ENCODE measurements at regions not wholly inside any gene's neighbourhood (a gene's known extent, or its start where the extent isn't known, plus 50 kb on each side); places are given as distances from the start of the nearest gene placed in this dataset.

DNA sequence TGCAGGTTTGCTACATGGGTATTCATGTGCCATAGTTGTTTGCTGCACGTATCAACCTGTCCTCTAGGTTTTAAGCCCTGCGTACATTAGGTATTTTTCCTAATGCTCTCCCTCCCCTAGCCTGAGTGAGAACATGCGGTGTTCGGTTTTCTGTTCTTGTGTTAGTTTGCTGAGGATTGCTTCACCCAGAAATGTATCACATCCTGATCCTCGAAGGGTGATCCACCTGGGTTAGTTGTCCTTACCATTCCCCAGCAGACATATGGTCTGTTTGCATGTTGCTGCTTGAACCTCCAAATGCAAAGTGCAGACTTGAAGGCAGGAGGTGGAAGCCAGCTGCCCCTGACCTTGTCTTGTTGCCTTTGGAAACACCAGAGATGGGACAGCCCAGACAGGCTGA is 161.5 kb upstream of the WDR1 start:
- H3K27me3 ChIP-seq (ENCODE audit: low read depth, low read length): no peaks in the 10 kb centered on the region
- no peaks in the 10 kb centered on the region for H3K9me3 ChIP-seq (ENCODE audit: control insufficient read depth in 1 of 2, low read length in 2 of 2)
- H3K4me3 ChIP-seq (ENCODE audit: low read depth in 1 of 2, low read length in 2 of 2): no peak overlapping the region
- no peaks in the 10 kb centered on the region for H3K36me3 ChIP-seq (ENCODE audit: control insufficient read depth in 1 of 2, insufficient read depth in 2 of 2, low read length in 2 of 2)
- no peak overlapping the region for H3K27ac ChIP-seq (ENCODE audit: low read length)
- no peaks in the 10 kb centered on the region for H3K4me1 ChIP-seq (ENCODE audit: control insufficient read depth in 1 of 2, insufficient read depth in 2 of 2, low read length in 2 of 2)

DNA sequence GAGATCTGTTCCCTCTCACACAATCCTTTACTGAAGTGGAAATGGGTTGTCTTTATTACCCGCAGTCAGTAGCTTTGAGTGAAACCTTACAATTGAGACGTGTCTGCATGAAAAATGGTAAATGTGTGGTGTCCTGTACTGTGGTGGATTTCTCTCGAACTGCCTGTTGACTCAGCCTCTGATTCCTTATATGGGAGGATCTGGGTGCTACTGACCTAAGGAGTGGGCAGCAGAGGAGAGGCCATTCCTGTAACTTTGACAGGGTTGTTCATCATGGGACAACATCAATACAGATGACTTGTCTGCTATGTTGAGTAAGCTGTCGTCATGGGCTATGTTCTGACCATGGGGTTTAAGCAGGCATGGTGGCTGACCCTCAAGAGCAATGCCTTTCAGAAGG is 159.6 kb upstream of the WDR1 start:
- no peaks in the 10 kb centered on the region for H3K36me3 ChIP-seq (ENCODE audit: control insufficient read depth in 1 of 2, insufficient read depth in 2 of 2, low read length in 2 of 2)
- H3K27me3 ChIP-seq (ENCODE audit: low read depth, low read length): no peaks in the 10 kb centered on the region
- no peak overlapping the region for H3K27ac ChIP-seq (ENCODE audit: low read length)
- no peak overlapping the region for H3K4me3 ChIP-seq (ENCODE audit: low read depth in 1 of 2, low read length in 2 of 2)
- no peaks in the 10 kb centered on the region for H3K9me3 ChIP-seq (ENCODE audit: control insufficient read depth in 1 of 2, low read length in 2 of 2)
- H3K4me1 ChIP-seq (ENCODE audit: control insufficient read depth in 1 of 2, insufficient read depth in 2 of 2, low read length in 2 of 2): no peaks in the 10 kb centered on the region

DNA sequence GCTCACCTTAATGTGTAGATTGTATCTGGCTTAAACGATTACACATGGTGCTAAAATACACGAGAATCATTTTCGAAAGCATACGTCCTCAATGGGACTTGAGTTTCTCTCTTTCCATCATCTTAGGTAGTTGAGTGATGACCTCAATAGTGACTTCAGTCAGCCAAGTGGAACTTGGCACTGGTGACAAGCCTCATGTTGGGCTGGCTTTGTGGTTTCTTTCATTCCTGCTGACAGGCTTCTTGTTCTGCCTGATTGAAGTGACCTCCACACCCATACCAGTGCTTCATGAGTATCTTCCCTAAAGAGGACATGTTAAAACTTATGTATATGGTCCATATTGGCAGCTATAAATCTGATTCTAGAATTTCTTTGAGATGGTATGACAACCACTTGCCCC is 159.1 kb upstream of the WDR1 start:
- H3K9me3 ChIP-seq (ENCODE audit: control insufficient read depth in 1 of 2, low read length in 2 of 2): no peaks in the 10 kb centered on the region
- no peaks in the 10 kb centered on the region for H3K36me3 ChIP-seq (ENCODE audit: control insufficient read depth in 1 of 2, insufficient read depth in 2 of 2, low read length in 2 of 2)

DNA sequence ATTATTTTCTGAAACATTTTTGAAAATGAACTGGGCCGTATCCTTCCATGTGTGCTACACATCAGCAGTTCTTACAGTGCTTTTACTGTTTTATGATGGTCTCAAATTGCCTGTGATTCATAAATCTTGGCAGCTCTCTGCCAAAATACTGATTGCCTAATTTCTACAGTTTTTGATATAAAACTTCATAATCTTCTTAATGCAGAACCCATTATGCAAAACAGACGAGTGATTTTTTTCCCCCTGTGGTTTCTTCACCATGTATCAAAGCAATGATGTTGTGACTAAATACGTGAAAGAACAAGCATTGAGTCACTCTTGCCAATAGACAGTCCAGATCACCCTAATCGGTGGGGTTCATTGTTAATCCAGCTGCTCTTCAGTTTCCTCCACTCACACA is 156.4 kb upstream of the WDR1 start:
- Histone ChIP-seq H3K27ac (ENCODE audit: low read length) (no peak overlapping the region), H3K9me3 (ENCODE audit: control insufficient read depth in 1 of 2, low read length in 2 of 2) (no peaks in the 10 kb centered on the region), H3K36me3 (ENCODE audit: control insufficient read depth in 1 of 2, insufficient read depth in 2 of 2, low read length in 2 of 2) (no peaks in the 10 kb centered on the region), H3K27me3 (ENCODE audit: low read depth, low read length) (no peaks in the 10 kb centered on the region), H3K4me3 (ENCODE audit: low read depth in 1 of 2, low read length in 2 of 2) (no peak overlapping the region), H3K4me1 (ENCODE audit: control insufficient read depth in 1 of 2, insufficient read depth in 2 of 2, low read length in 2 of 2) (no peaks in the 10 kb centered on the region)

More for the DNA sequence above, 159.1 kb upstream of the WDR1 start:
- Histone ChIP-seq H3K27me3 (ENCODE audit: low read depth, low read length) (no peaks in the 10 kb centered on the region), H3K4me1 (ENCODE audit: control insufficient read depth in 1 of 2, insufficient read depth in 2 of 2, low read length in 2 of 2) (no peaks in the 10 kb centered on the region), H3K27ac (ENCODE audit: low read length) (no peak overlapping the region), H3K4me3 (ENCODE audit: low read depth in 1 of 2, low read length in 2 of 2) (no peak overlapping the region)

DNA sequence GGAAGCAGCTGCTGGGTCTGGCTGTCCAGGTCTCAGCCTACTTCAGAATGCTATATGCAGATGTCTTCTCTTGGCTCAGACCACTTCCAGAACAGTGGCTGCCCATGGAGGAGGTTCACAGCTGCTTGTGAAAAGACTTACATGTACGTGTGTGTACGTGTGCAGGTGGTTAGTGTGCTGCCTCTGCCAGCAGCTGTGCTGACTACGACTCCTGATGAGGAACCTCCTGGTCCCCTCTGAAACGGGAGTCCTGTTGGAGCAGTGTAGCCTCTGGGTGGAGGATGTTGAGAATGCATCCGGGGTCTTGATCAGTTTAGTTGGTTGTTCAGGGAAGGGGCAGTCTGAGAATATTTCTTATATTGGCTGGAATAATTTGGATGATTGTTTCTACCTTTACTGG is 155.9 kb upstream of the WDR1 start:
- Histone ChIP-seq H3K4me3 (ENCODE audit: low read depth in 1 of 2, low read length in 2 of 2) (no peak overlapping the region), H3K27ac (ENCODE audit: low read length) (no peak overlapping the region), H3K36me3 (ENCODE audit: control insufficient read depth in 1 of 2, insufficient read depth in 2 of 2, low read length in 2 of 2) (no peaks in the 10 kb centered on the region), H3K27me3 (ENCODE audit: low read depth, low read length) (no peaks in the 10 kb centered on the region), H3K9me3 (ENCODE audit: control insufficient read depth in 1 of 2, low read length in 2 of 2) (no peaks in the 10 kb centered on the region), H3K4me1 (ENCODE audit: control insufficient read depth in 1 of 2, insufficient read depth in 2 of 2, low read length in 2 of 2) (no peaks in the 10 kb centered on the region)

DNA sequence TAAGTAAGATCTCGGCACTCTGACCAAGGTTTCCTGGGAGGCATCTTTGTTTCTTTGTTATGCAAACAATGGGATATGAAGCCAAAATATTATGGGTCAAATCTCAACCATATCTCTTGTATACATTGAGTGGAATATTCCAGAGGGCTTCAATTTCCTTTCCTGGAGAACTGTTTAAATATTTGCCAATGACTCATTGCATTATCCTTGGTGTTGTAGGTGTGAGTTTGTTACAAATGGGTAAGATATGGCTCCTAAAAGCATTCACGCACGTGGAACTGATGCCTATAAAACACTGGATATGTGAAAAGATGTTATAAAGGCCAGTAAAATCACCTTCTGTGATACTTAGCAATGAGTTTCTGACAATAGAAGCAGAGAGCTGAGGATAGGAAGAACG is 150.5 kb upstream of the WDR1 start:
- Histone ChIP-seq H3K4me1 (ENCODE audit: control insufficient read depth in 1 of 2, insufficient read depth in 2 of 2, low read length in 2 of 2) (no peaks in the 10 kb centered on the region), H3K4me3 (ENCODE audit: low read depth in 1 of 2, low read length in 2 of 2) (no peak overlapping the region), H3K27me3 (ENCODE audit: low read depth, low read length) (no peaks in the 10 kb centered on the region), H3K36me3 (ENCODE audit: control insufficient read depth in 1 of 2, insufficient read depth in 2 of 2, low read length in 2 of 2) (no peaks in the 10 kb centered on the region), H3K27ac (ENCODE audit: low read length) (no peak overlapping the region), H3K9me3 (ENCODE audit: control insufficient read depth in 1 of 2, low read length in 2 of 2) (no peaks in the 10 kb centered on the region)

DNA sequence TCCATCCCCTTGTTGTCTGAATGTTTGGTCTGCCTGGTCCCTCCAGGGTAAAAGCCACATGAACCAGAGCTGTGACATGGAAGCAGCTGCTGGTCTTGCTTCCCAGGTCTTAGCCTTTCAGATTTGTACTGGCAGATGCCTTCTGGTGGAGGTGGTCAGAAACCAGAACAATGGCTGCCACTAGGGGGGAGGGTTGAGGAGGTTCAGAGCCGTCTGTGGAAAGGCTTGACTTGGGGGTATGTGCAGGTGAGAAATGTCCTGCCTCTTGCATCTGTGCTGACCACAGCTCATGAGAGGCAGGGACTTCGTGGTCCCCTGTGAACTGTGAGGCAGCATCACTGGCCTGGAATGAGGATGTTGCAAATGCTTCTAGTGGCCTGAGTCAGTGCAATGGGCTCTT is 144.2 kb upstream of the WDR1 start:
- no peaks in the 10 kb centered on the region for H3K4me1 ChIP-seq (ENCODE audit: control insufficient read depth in 1 of 2, insufficient read depth in 2 of 2, low read length in 2 of 2)
- H3K9me3 ChIP-seq (ENCODE audit: control insufficient read depth in 1 of 2, low read length in 2 of 2): no peaks in the 10 kb centered on the region
- H3K4me3 ChIP-seq (ENCODE audit: low read depth in 1 of 2, low read length in 2 of 2): no peak overlapping the region
- H3K27ac ChIP-seq (ENCODE audit: low read length): no peak overlapping the region
- H3K27me3 ChIP-seq (ENCODE audit: low read depth, low read length): no peaks in the 10 kb centered on the region
- no peaks in the 10 kb centered on the region for H3K36me3 ChIP-seq (ENCODE audit: control insufficient read depth in 1 of 2, insufficient read depth in 2 of 2, low read length in 2 of 2)

DNA sequence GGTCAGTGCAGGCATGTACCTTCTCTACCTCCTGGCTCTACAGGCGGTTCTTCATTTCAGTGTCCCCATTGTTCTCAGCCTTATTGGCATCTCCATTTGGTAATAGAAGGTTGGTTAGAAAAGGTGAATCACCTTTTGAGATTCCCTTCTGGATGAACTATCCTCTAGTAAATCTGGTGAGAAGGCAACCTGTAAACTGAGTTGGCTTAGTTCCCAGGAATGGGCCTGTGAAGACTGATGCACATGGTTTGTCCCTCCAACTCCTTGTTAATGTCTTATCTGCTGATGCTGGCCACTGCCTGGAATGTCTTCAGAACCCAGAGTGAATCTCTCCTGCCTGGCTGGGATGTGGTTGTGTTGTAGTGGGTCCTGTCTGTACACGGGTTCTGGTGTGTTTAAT is 143.4 kb upstream of the WDR1 start:
- Histone ChIP-seq H3K27me3 (ENCODE audit: low read depth, low read length) (no peaks in the 10 kb centered on the region), H3K4me3 (ENCODE audit: low read depth in 1 of 2, low read length in 2 of 2) (no peak overlapping the region), H3K4me1 (ENCODE audit: control insufficient read depth in 1 of 2, insufficient read depth in 2 of 2, low read length in 2 of 2) (no peaks in the 10 kb centered on the region), H3K9me3 (ENCODE audit: control insufficient read depth in 1 of 2, low read length in 2 of 2) (no peaks in the 10 kb centered on the region), H3K27ac (ENCODE audit: low read length) (no peak overlapping the region), H3K36me3 (ENCODE audit: control insufficient read depth in 1 of 2, insufficient read depth in 2 of 2, low read length in 2 of 2) (no peaks in the 10 kb centered on the region)

DNA sequence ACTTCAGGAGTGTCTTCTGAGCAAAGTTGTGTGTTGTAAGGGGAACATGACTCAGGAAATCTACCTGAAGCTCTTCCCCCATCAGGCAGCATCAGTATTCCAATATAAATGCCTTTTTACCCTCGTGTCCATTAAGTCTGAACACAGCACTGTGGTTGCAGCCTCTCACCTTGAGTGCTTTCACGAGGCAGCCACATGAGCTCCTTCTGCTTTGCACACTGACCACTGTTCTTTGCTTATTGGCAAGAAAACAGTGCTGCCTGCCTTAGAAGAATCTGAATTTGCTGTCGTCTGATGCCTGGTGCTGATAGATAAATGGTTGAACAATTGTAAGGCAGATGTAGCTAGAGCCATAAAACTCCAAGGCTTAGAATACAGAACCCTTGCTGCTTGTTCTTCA is 139.6 kb upstream of the WDR1 start:
- Histone ChIP-seq H3K4me3 (ENCODE audit: low read depth in 1 of 2, low read length in 2 of 2) (no peak overlapping the region), H3K9me3 (ENCODE audit: control insufficient read depth in 1 of 2, low read length in 2 of 2) (no peaks in the 10 kb centered on the region), H3K36me3 (ENCODE audit: control insufficient read depth in 1 of 2, insufficient read depth in 2 of 2, low read length in 2 of 2) (no peaks in the 10 kb centered on the region)

DNA sequence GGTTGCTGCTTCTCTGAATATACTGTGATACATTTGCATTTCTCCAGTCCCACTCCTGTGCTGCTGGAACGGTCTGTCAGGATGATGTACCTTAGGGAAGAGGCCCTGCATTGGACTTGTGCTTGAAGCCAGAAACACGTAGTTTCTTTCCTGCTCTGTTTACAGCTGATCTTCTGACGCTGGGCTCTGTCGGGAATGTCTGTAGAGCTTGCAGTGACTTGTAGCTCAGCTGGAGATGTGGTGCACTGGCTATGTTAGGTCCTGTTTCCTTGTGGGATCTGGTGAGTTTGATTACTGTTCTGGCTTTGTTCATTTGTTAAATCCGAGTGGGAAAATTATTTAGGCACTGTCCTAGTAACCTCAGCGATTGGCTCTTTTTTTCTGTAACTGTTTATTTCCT is 137.2 kb upstream of the WDR1 start:
- Histone ChIP-seq H3K9me3 (ENCODE audit: control insufficient read depth in 1 of 2, low read length in 2 of 2) (no peaks in the 10 kb centered on the region), H3K4me3 (ENCODE audit: low read depth in 1 of 2, low read length in 2 of 2) (no peak overlapping the region), H3K27me3 (ENCODE audit: low read depth, low read length) (no peaks in the 10 kb centered on the region)

More for the DNA sequence above, 139.6 kb upstream of the WDR1 start:
- no peaks in the 10 kb centered on the region for H3K27me3 ChIP-seq (ENCODE audit: low read depth, low read length)
- no peaks in the 10 kb centered on the region for H3K4me1 ChIP-seq (ENCODE audit: control insufficient read depth in 1 of 2, insufficient read depth in 2 of 2, low read length in 2 of 2)
- no peak overlapping the region for H3K27ac ChIP-seq (ENCODE audit: low read length)

DNA sequence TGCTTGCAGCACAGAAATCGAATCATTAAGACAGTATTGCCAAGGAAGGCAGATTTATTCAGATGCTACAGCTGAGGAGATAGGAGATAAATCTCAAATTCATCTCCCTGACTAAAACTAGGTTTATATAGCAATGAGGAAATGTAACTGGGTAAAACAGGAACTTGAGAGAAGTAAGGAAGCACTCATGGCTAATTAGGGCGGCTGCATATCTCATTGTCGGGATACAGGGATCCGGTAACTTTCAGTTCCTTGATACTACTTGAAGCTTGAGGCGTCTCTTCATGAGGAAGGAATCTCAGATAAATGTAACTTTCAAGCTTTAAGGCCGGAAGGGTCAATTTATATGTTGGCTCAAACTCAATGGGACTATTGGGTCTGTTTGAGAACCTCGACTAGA is 129.2 kb upstream of the WDR1 start:
- Histone ChIP-seq H3K4me3 (ENCODE audit: low read depth in 1 of 2, low read length in 2 of 2) (no peak overlapping the region), H3K4me1 (ENCODE audit: control insufficient read depth in 1 of 2, insufficient read depth in 2 of 2, low read length in 2 of 2) (no peaks in the 10 kb centered on the region), H3K27ac (ENCODE audit: low read length) (no peak overlapping the region), H3K36me3 (ENCODE audit: control insufficient read depth in 1 of 2, insufficient read depth in 2 of 2, low read length in 2 of 2) (no peaks in the 10 kb centered on the region), H3K27me3 (ENCODE audit: low read depth, low read length) (no peaks in the 10 kb centered on the region), H3K9me3 (ENCODE audit: control insufficient read depth in 1 of 2, low read length in 2 of 2) (no peaks in the 10 kb centered on the region)

More for the DNA sequence above, 137.2 kb upstream of the WDR1 start:
- no peaks in the 10 kb centered on the region for H3K36me3 ChIP-seq (ENCODE audit: control insufficient read depth in 1 of 2, insufficient read depth in 2 of 2, low read length in 2 of 2)
- H3K27ac ChIP-seq (ENCODE audit: low read length): no peak overlapping the region
- no peaks in the 10 kb centered on the region for H3K4me1 ChIP-seq (ENCODE audit: control insufficient read depth in 1 of 2, insufficient read depth in 2 of 2, low read length in 2 of 2)

DNA sequence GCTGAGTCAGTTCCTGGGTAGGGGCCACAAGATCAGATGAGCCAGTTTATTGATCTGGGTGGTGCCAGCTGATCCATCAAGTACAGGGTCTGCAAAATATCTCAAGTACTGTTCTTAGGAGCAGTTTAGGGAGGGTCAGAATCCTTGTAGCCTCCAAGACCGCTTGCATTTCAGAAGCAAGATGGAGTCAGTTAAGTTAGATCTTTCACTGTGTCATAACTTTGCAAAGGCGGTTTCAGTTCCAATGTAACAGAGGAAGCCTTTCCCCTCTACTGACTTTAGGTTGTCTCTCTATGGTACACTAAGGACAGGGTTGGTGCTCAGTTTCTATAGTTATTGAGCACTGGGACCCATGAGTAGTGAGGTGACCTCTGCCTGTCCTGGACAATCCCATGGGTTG is 127.3 kb upstream of the WDR1 start:
- Histone ChIP-seq H3K36me3 (ENCODE audit: control insufficient read depth in 1 of 2, insufficient read depth in 2 of 2, low read length in 2 of 2) (no peaks in the 10 kb centered on the region), H3K4me1 (ENCODE audit: control insufficient read depth in 1 of 2, insufficient read depth in 2 of 2, low read length in 2 of 2) (no peaks in the 10 kb centered on the region), H3K9me3 (ENCODE audit: control insufficient read depth in 1 of 2, low read length in 2 of 2) (no peaks in the 10 kb centered on the region), H3K27me3 (ENCODE audit: low read depth, low read length) (no peaks in the 10 kb centered on the region), H3K4me3 (ENCODE audit: low read depth in 1 of 2, low read length in 2 of 2) (no peak overlapping the region), H3K27ac (ENCODE audit: low read length) (no peak overlapping the region)

Data from muscle layer of duodenum (tissue), 2 donors.